ENCODE measurements at regions not wholly inside any gene's neighbourhood (a gene's known extent, or its start where the extent isn't known, plus 50 kb on each side); places are given as distances from the start of the nearest gene placed in this dataset.

GRCh38 chr21:27126140-27126539 lies 159.3 kb upstream of the ADAMTS5 start:
- no peak for DNase-seq
- no peak for TF ChIP-seq POLR2A (IDR thresholded peaks at IDR 0.05; ENCODE audit: low read length)
- no peak for TF ChIP-seq GATA1 (IDR thresholded peaks at IDR 0.05; ENCODE audit: low read depth, low read length)

- DNase-seq: no peak
- TF ChIP-seq POLR2A (IDR thresholded peaks at IDR 0.05; ENCODE audit: low read length) (no peak), GATA1 (IDR thresholded peaks at IDR 0.05; ENCODE audit: low read depth, low read length) (no peak)
Measured at GRCh38 chr21:27122686-27123085, 155.8 kb upstream of the ADAMTS5 start.

- DNase-seq: no peak
- no peak for TF ChIP-seq GATA1 (IDR thresholded peaks at IDR 0.05; ENCODE audit: low read depth, low read length)
- no peak for TF ChIP-seq POLR2A (IDR thresholded peaks at IDR 0.05; ENCODE audit: low read length)
Measured at GRCh38 chr21:27114111-27114510, 147.2 kb upstream of the ADAMTS5 start.

- no peak for TF ChIP-seq POLR2A (IDR thresholded peaks at IDR 0.05; ENCODE audit: low read length)
- no peak for TF ChIP-seq GATA1 (IDR thresholded peaks at IDR 0.05; ENCODE audit: low read depth, low read length)
- no peak for DNase-seq
Measured at GRCh38 chr21:27112186-27112585, 145.3 kb upstream of the ADAMTS5 start.

- TF ChIP-seq POLR2A (IDR thresholded peaks at IDR 0.05; ENCODE audit: low read length): no peak
- no peak for TF ChIP-seq GATA1 (IDR thresholded peaks at IDR 0.05; ENCODE audit: low read depth, low read length)
Measured at GRCh38 chr21:27110956-27111355, 144.1 kb upstream of the ADAMTS5 start.

GRCh38 chr21:27108701-27109100 lies 141.8 kb upstream of the ADAMTS5 start:
- DNase-seq: no peak
- TF ChIP-seq GATA1 (IDR thresholded peaks at IDR 0.05; ENCODE audit: low read depth, low read length): no peak
- no peak for TF ChIP-seq POLR2A (IDR thresholded peaks at IDR 0.05; ENCODE audit: low read length)

More at GRCh38 chr21:27110956-27111355, 144.1 kb upstream of the ADAMTS5 start:
- no peak for DNase-seq

GRCh38 chr21:27108228-27108627 lies 141.3 kb upstream of the ADAMTS5 start:
- TF ChIP-seq POLR2A (IDR thresholded peaks at IDR 0.05; ENCODE audit: low read length): no peak
- no peak for DNase-seq

- no peak for DNase-seq
- TF ChIP-seq POLR2A (IDR thresholded peaks at IDR 0.05; ENCODE audit: low read length) (no peak), GATA1 (IDR thresholded peaks at IDR 0.05; ENCODE audit: low read depth, low read length) (no peak)
Measured at GRCh38 chr21:27104846-27105431, 138.1 kb upstream of the ADAMTS5 start.

- no peak for TF ChIP-seq GATA1 (IDR thresholded peaks at IDR 0.05; ENCODE audit: low read depth, low read length)
- TF ChIP-seq POLR2A (IDR thresholded peaks at IDR 0.05; ENCODE audit: low read length): no peak
- no peak for DNase-seq
Measured at GRCh38 chr21:27103768-27104167, 136.9 kb upstream of the ADAMTS5 start.

- no peak for DNase-seq
- TF ChIP-seq GATA1 (IDR thresholded peaks at IDR 0.05; ENCODE audit: low read depth, low read length) (no peak), POLR2A (IDR thresholded peaks at IDR 0.05; ENCODE audit: low read length) (no peak)
Measured at GRCh38 chr21:27101523-27101922, 134.6 kb upstream of the ADAMTS5 start.

- no peak for DNase-seq
- TF ChIP-seq POLR2A (IDR thresholded peaks at IDR 0.05; ENCODE audit: low read length) (no peak), GATA1 (IDR thresholded peaks at IDR 0.05; ENCODE audit: low read depth, low read length) (no peak)
Measured at GRCh38 chr21:27094184-27094948, 127.5 kb upstream of the ADAMTS5 start.

GRCh38 chr21:27086630-27087029 lies 119.7 kb upstream of the ADAMTS5 start:
- no peak for DNase-seq
- TF ChIP-seq POLR2A (IDR thresholded peaks at IDR 0.05; ENCODE audit: low read length): no peak
- TF ChIP-seq GATA1 (IDR thresholded peaks at IDR 0.05; ENCODE audit: low read depth, low read length): no peak

- no peak for DNase-seq
- TF ChIP-seq POLR2A (IDR thresholded peaks at IDR 0.05; ENCODE audit: low read length) (no peak), GATA1 (IDR thresholded peaks at IDR 0.05; ENCODE audit: low read depth, low read length) (no peak)
Measured at GRCh38 chr21:27086186-27086585, 119.3 kb upstream of the ADAMTS5 start.

- no peak for DNase-seq
- TF ChIP-seq POLR2A (IDR thresholded peaks at IDR 0.05; ENCODE audit: low read length) (no peak), GATA1 (IDR thresholded peaks at IDR 0.05; ENCODE audit: low read depth, low read length) (no peak)
Measured at GRCh38 chr21:27085387-27085786, 118.5 kb upstream of the ADAMTS5 start.

GRCh38 chr21:27083144-27083543 lies 116.3 kb upstream of the ADAMTS5 start:
- TF ChIP-seq POLR2A (IDR thresholded peaks at IDR 0.05; ENCODE audit: low read length) (no peak), GATA1 (IDR thresholded peaks at IDR 0.05; ENCODE audit: low read depth, low read length) (no peak)
- DNase-seq: no peak
